CD4-positive, alpha-beta T cell treated with Interleukin-2 at 100 ng/mL for 4 hours (primary cell): ENCODE measurements at regions not wholly inside any gene's neighbourhood (a gene's known extent, or its start where the extent isn't known, plus 50 kb on each side); places are given as distances from the start of the nearest gene placed in this dataset.

ENCODE experiments used
- DNase-seq: peaks from one replicate; pipeline ENCODE4 v3.0.0-alpha.2; 2020; ENCODE audit warnings: low spot score

GRCh38 chr5:5794118-5794560 lies 371.7 kb downstream of the ICE1 start:
- no peak for DNase-seq

GRCh38 chr5:5793242-5794117 lies 371.0 kb downstream of the ICE1 start:
- no peak for DNase-seq

GRCh38 chr5:5792106-5792505 lies 369.6 kb downstream of the ICE1 start:
- no peak for DNase-seq

- no peak for DNase-seq
These were observed 366.3 kb downstream of the ICE1 start for GRCh38 chr5:5788793-5789192.

- DNase-seq = no peak
These were observed 364.9 kb downstream of the ICE1 start for GRCh38 chr5:5787373-5787772.

- no peak for DNase-seq
These were observed 361.6 kb downstream of the ICE1 start for GRCh38 chr5:5784101-5784500.

GRCh38 chr5:5783021-5783420 lies 360.5 kb downstream of the ICE1 start:
- no peak for DNase-seq

GRCh38 chr5:5782402-5782801 lies 359.9 kb downstream of the ICE1 start:
- DNase-seq = no peak

- no peak for DNase-seq
These were observed 358.9 kb downstream of the ICE1 start for GRCh38 chr5:5781335-5781734.

GRCh38 chr5:5780253-5780652 lies 357.8 kb downstream of the ICE1 start:
- no peak for DNase-seq

- no peak for DNase-seq
These were observed 354.5 kb downstream of the ICE1 start for GRCh38 chr5:5777013-5777412.

GRCh38 chr5:5772202-5772601 lies 349.7 kb downstream of the ICE1 start:
- DNase-seq = no peak

- no peak for DNase-seq
These were observed 348.3 kb downstream of the ICE1 start for GRCh38 chr5:5770825-5771224.

GRCh38 chr5:5767286-5767928 lies 344.9 kb downstream of the ICE1 start:
- DNase-seq = no peak

GRCh38 chr5:5765066-5765850 lies 342.8 kb downstream of the ICE1 start:
- DNase-seq = no peak

- DNase-seq = no peak
These were observed 341.8 kb downstream of the ICE1 start for GRCh38 chr5:5764246-5764645.

GRCh38 chr5:5756762-5757161 lies 334.3 kb downstream of the ICE1 start:
- no peak for DNase-seq

GRCh38 chr5:5755888-5756287 lies 333.4 kb downstream of the ICE1 start:
- DNase-seq = no peak

GRCh38 chr5:5752844-5753243 lies 330.4 kb downstream of the ICE1 start:
- no peak for DNase-seq

GRCh38 chr5:5751987-5752386 lies 329.5 kb downstream of the ICE1 start:
- no peak for DNase-seq

GRCh38 chr5:5751498-5751897 lies 329.0 kb downstream of the ICE1 start:
- no peak for DNase-seq

- DNase-seq = no peak
These were observed 318.9 kb downstream of the ICE1 start for GRCh38 chr5:5741418-5741817.

- no peak for DNase-seq
These were observed 317.0 kb downstream of the ICE1 start for GRCh38 chr5:5739490-5739945.
